HepG2 (cell line): ENCODE measurements at regions not wholly inside any gene's neighbourhood (a gene's known extent, or its start where the extent isn't known, plus 50 kb on each side); places are given as distances from the start of the nearest gene placed in this dataset.

ENCODE experiments used
- ATAC-seq: fragments of 200-7000 bp; cut with Tn5 transposase; 3 replicates; pipeline ENCODE4 v1.9.1; 2020; ENCODE audit warnings: mild to moderate bottlenecking, moderate library complexity
- BruUV-seq: library from RNA; stranded (reverse); fragments of 400-500 nt; replicated peaks from 2 replicates; lab custom pipeline; 2021; lab: Mats Ljungman, UMichigan
- CTCF ChIA-PET: fragments of 300-600 bp; formaldehyde crosslinking; extraction: SDS; loops from one replicate; lab custom pipeline; 2021; ENCODE audit warnings: low total read pairs, inconsistent platforms, low intra/inter-chr PET ratio; lab: Yijun Ruan, JAX
- POLR2A ChIA-PET: fragments of 350-600 bp; sonication (Branson Sonifier 250); formaldehyde crosslinking; loops from one replicate; lab custom pipeline; 2020; ENCODE audit warnings: antibody characterized with exemption, inconsistent platforms; lab: Yijun Ruan, JAX
- DNase-seq: peaks from one replicate; pipeline ENCODE4 v3.0.0-alpha.2; 2015; ENCODE audit warnings: low spot score
- FAIRE-seq: peaks from 3 replicates; lab custom pipeline; 2011; peaks lifted over from hg19 to GRCh38; lab: Jason Lieb, UNC
- H2AFZ ChIP-seq: one replicate; pipeline ENCODE4 v1.6.1; 2011; ENCODE audit warnings: low read length, inconsistent platforms
- H3K27ac ChIP-seq: fragments of 300-600 bp; 3 replicates; pipeline ENCODE4 v1.8.0; 2011; ENCODE audit warnings: mixed run types, mild to moderate bottlenecking, mixed read lengths, low read length, inconsistent platforms; ENCODE audit not compliant: insufficient read depth; ENCODE audit errors: extremely low read length
- H3K27me3 ChIP-seq, 2 experiments: fragments of 200-600 bp in 1 of 2; 2 replicates in 1 of 2; 3 replicates in 1 of 2; pipeline versions ENCODE4 v1.6.0 to v1.8.0; 2011; ENCODE audit warnings: low read length in 2 of 2, mild to moderate bottlenecking in 2 of 2, moderate library complexity in 2 of 2, inconsistent platforms in 1 of 2; ENCODE audit not compliant: insufficient read depth in 2 of 2, control insufficient read depth in 1 of 2
- H3K36me3 ChIP-seq, 2 experiments: fragments of 200-600 bp in 1 of 2; replicated peaks in 1 of 2; 2 replicates in 1 of 2; 3 replicates in 1 of 2; pipeline versions ENCODE4 v1.5.1 to v1.8.0; 2011; ENCODE audit warnings: low read length in 2 of 2, inconsistent platforms in 1 of 2; ENCODE audit not compliant: insufficient read depth in 2 of 2, control insufficient read depth in 1 of 2
- H3K4me1 ChIP-seq: 2 replicates; pipeline ENCODE4 v1.5.1; 2012; ENCODE audit warnings: low read length, inconsistent platforms; ENCODE audit not compliant: insufficient read depth
- H3K4me2 ChIP-seq: 2 replicates; pipeline ENCODE4 v1.6.0; 2011; ENCODE audit warnings: low read depth, low read length, inconsistent platforms
- H3K4me3 ChIP-seq, 3 experiments: fragments of 200-600 bp in 1 of 3; sonication (generic), shearing (Covaris generic) in 1 of 3; replicated peaks in 1 of 3; 2 replicates each; pipeline ENCODE4 v1.5.1; 2011 to 2016; ENCODE audit warnings: low read length in 3 of 3, inconsistent platforms in 2 of 3, low read depth in 2 of 3, mild to moderate bottlenecking in 2 of 3, control low read depth in 1 of 3, mixed read lengths in 1 of 3; ENCODE audit not compliant: insufficient read depth in 1 of 3
- H3K79me2 ChIP-seq: one replicate; pipeline ENCODE4 v1.6.1; 2011; ENCODE audit warnings: low read length, inconsistent platforms; ENCODE audit not compliant: insufficient read depth
- H3K9ac ChIP-seq: 2 replicates; pipeline ENCODE4 v1.6.0; 2011; ENCODE audit warnings: mild to moderate bottlenecking, low read depth, low read length, inconsistent platforms; ENCODE audit not compliant: insufficient read depth
- H3K9me3 ChIP-seq: 2 replicates; pipeline ENCODE4 v1.5.1; 2012; ENCODE audit warnings: mild to moderate bottlenecking, low read length
- H4K20me1 ChIP-seq: 2 replicates; pipeline ENCODE4 v1.6.0; 2011; ENCODE audit warnings: inconsistent platforms, mild to moderate bottlenecking, low read length, moderate library complexity; ENCODE audit not compliant: insufficient read depth
- FOXC1 ChIP-seq: sonication (generic); formaldehyde crosslinking; IDR thresholded peaks from 2 replicates; pipeline ENCODE4 v1.8.0; 2022; ENCODE audit warnings: mild to moderate bottlenecking, missing genetic modification reagents, borderline replicate concordance
- JDP2 ChIP-seq: sonication (generic); formaldehyde crosslinking; IDR thresholded peaks from 2 replicates; pipeline ENCODE4 v1.8.1; 2022; ENCODE audit warnings: missing genetic modification reagents, borderline replicate concordance
- KMT2A ChIP-seq: sonication (generic); formaldehyde crosslinking; IDR thresholded peaks from 2 replicates; pipeline ENCODE4 v1.4.0; 2020; ENCODE audit warnings: missing genetic modification reagents
- MED13 ChIP-seq: sonication (generic); formaldehyde crosslinking; IDR thresholded peaks from 2 replicates; pipeline ENCODE4 v1.5.0; 2020; ENCODE audit warnings: missing genetic modification reagents
- MLXIP ChIP-seq: sonication (generic); formaldehyde crosslinking; IDR thresholded peaks from 2 replicates; pipeline ENCODE4 v1.9.0; 2021; ENCODE audit warnings: missing genetic modification reagents, borderline replicate concordance
- REXO4 ChIP-seq: sonication (generic); formaldehyde crosslinking; IDR thresholded peaks from 2 replicates; pipeline ENCODE4 v1.8.0; 2022; ENCODE audit warnings: missing genetic modification reagents, mild to moderate bottlenecking, borderline replicate concordance
- SP5 ChIP-seq: IDR thresholded peaks from 2 replicates; pipeline ENCODE4 v1.6.1; 2016; ENCODE audit warnings: low read depth, borderline replicate concordance
- ZBTB49 ChIP-seq: sonication (generic); formaldehyde crosslinking; IDR thresholded peaks from 2 replicates; pipeline ENCODE4 v1.4.0; 2020; ENCODE audit warnings: missing genetic modification reagents, borderline replicate concordance
- ZNF550 ChIP-seq: sonication (generic); formaldehyde crosslinking; IDR thresholded peaks from 2 replicates; pipeline ENCODE4 v1.4.0; 2020; ENCODE audit warnings: mild to moderate bottlenecking, missing genetic modification reagents, borderline replicate concordance
- ZNF83 ChIP-seq: sonication (generic); formaldehyde crosslinking; IDR thresholded peaks from 2 replicates; pipeline ENCODE4 v1.4.0; 2020; ENCODE audit warnings: missing genetic modification reagents, mild to moderate bottlenecking, borderline replicate concordance
- WGBS: methylation state at CpG from one replicate; pipeline ENCODE4 v1.1.6; 2017; ENCODE audit warnings: low lambda C conversion rate; 5-methylcytosine and 5-hydroxymethylcytosine counted together
- in situ Hi-C: cut with HindIII; loops from 2 replicates; pipeline ENCODE4 v1.10.0; 2017; ENCODE audit warnings: low pct_unique_long_range_greater_than_20kb; ENCODE audit not compliant: extremely low pct_ligation_motif_present
- intact Hi-C: fragments of 100-400 bp; cut with micrococcal nuclease; formaldehyde crosslinking; loops from one replicate; pipeline ENCODE4 v1.10.0; 2022; ENCODE audit not compliant: unreplicated experiment

GRCh38 chr10:105702211-105702610 is 1061.1 kb downstream of the SORCS3 start:
- no peaks in the 10 kb centered on the region for H3K4me1 ChIP-seq
- ATAC-seq = no peak
- ChIA-PET POLR2A (no interaction called here), CTCF (no interaction called here)
- no peak for FAIRE-seq
- H4K20me1 ChIP-seq = no peaks in the 10 kb centered on the region
- H3K36me3 ChIP-seq = no peaks in the 10 kb centered on the region
- H3K9me3 ChIP-seq = no peaks in the 10 kb centered on the region; the same call in 1 of the 2 replicates
- in situ Hi-C loops = no loop called here
- H3K27ac ChIP-seq = no peak overlapping the region
- WGBS = 2% methylated on average over 4 of the region's 4 CpGs
- H3K4me3 ChIP-seq = no peak overlapping the region
- H3K9ac ChIP-seq = no peak overlapping the region
- no peak overlapping the region for H2AFZ ChIP-seq
- no peak for DNase-seq
- intact Hi-C loops = no loop called here
- H3K4me2 ChIP-seq = no peak overlapping the region
- no peak for TF ChIP-seq KMT2A (CRISPR knock-in tag)
- no peak for TF ChIP-seq FOXC1 (CRISPR knock-in tag)
- no peak for TF ChIP-seq MLXIP (CRISPR knock-in tag)
- no peak for TF ChIP-seq SP5
- no peak for TF ChIP-seq MED13 (CRISPR knock-in tag)
- TF ChIP-seq ZBTB49 (CRISPR knock-in tag) = no peak
- TF ChIP-seq REXO4 = no peak
- no peak for TF ChIP-seq JDP2 (CRISPR knock-in tag)
- TF ChIP-seq ZNF83 = no peak
- TF ChIP-seq ZNF550 (CRISPR knock-in tag) = no peak
- BruUV-seq = no TSS peak
- no peaks in the 10 kb centered on the region for H3K79me2 ChIP-seq
- H3K27me3 ChIP-seq = no peaks in the 10 kb centered on the region
